ENCODE measurements at regions not wholly inside any gene's neighbourhood (a gene's known extent, or its start where the extent isn't known, plus 50 kb on each side); places are given as distances from the start of the nearest gene placed in this dataset.
A peak's percentile ranks its signal among the peaks of the same experiment; 100 is the strongest.

GRCh38 chr22:49035818-49036457 is 791.7 kb downstream of the BRD1 start:
- no peak for DNase-seq (ENCODE audit: low read depth)

- no peak for DNase-seq (ENCODE audit: low read depth)
Observed at GRCh38 chr22:49034836-49035817, 792.5 kb downstream of the BRD1 start.

DNA sequence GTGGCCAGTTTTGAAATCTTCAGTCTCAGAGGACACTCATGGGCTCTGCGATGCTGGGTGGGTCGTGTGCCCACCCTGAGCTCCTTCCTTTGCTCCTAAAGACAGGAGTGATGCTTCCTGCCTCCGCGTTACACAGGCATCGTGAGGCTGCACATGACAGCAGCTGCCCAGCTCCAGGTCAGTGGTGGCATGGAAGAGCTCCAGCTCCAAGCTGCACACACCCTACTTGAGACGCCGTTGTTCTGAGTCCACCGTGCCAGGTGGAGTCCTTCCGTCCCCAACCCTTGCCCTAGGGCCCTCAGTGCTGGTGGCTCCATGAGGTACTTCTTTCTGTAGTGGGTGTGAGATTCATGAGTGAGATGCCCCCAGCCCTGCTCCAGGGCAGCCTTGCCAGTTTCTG is 794.1 kb downstream of the BRD1 start:
- DNase-seq (ENCODE audit: low read depth), result no peak

DNA sequence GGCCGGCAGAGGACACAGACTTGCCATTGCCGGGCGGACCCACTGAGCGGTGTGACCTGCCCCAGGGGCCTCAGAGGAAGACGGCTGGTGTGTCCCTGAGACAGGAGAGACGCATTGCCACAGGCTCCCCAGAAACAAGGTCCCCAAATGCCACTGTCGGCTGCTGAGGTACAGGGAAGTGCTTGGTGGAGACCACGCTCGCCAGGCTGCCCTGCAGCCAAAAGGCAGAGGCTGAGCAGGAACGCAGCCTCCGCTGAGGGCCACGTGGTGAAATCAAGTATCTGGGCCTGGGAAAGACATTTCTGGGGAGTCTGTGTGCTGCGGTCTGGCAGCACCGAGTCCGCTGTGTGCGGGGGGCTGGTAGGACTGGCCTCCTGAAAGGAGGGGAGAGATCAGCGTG is 794.9 kb downstream of the BRD1 start:
- no peak for DNase-seq (ENCODE audit: low read depth)

GRCh38 chr22:49031746-49032330 is 795.8 kb downstream of the BRD1 start:
- no peak for DNase-seq (ENCODE audit: low read depth)

GRCh38 chr22:49028111-49028510 is 799.6 kb downstream of the BRD1 start:
- no peak for DNase-seq (ENCODE audit: low read depth)

GRCh38 chr22:49027368-49027670 is 800.4 kb downstream of the BRD1 start:
- DNase-seq (ENCODE audit: low read depth), result no peak

DNA sequence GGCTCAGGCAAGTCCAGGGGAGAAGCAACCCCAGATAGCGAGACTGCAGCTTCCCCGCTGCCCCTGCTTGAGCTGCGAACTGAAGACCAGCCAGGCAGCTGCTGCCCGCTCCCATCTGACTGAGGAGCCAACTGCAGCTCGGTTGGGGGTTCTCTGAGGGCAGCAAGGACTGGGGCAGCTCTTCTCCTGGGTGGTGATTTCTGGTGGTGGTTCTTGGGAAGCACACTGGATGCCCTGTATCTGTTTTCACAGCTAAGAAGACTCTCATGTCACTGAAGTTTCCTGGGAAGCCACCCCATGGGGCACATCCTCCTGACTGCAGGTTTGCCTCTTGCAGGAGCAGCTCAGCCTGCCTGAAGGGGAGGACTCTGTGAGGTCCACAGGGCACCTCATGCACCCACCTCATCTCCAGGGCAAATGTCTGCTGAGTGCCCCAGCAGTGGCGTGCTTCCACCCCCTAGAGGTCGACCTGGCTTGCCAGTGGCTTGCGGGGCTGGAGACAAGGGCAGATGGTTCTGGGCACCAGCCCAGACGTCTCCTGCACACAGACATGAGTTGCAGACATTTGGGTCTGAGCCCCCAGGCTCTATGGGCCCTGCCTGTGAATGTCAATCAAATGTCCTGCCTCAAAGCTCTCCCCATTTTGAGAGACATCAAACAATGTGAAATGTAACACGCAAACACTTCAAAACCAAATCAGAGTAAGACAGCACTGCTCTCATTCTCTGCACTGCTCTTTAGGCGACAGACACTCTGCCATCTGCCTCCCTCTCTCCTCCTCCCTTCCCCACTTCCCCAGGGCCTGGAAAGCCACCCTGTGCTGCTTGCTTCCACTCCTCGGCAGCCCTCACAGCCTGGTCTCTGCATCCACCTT is 800.9 kb downstream of the BRD1 start:
- DNase-seq (ENCODE audit: low read depth), result peak; percentile 30

GRCh38 chr22:49025791-49026493 is 801.7 kb downstream of the BRD1 start:
- no peak for DNase-seq (ENCODE audit: low read depth)

- DNase-seq (ENCODE audit: low read depth), result peak; percentile 46
Observed at GRCh38 chr22:49024775-49025440, 802.8 kb downstream of the BRD1 start.

- no peak for DNase-seq (ENCODE audit: low read depth)
Observed at GRCh38 chr22:49023879-49024774, 803.5 kb downstream of the BRD1 start.

DNA sequence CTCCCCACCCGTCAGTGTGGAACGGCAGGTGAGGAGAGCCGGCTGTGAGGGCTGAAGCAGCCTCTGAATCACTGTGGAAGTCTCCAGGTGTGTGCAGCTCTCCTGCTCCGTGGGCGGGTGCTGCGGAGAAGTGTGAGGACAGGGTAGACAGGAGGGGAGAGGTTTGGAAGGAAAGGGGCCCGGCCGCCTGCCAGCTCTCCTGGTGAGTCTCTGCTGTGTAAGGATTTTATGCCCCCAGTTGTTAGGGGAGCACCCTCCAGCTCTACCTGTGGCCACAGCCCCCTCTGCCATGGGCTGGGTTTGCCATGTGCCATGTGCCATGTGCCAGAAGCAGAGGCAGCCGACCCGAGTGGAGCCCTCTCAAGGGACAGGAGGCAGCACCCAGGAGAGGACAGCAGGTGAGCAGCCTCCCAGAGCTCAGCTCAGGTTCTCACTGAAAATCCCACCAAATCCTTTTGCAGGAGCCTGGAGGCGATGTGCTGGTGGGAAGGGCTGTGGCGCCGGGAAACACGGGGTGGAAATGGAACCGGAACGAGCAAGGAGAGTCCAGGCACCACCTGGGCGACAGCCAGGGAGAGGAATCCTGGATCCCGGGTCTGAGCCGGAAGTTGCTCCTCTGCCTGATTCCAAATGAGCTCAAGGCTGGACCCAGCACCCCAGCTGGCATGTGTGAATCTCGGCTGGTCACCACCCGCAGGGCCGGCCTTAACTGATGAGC is 804.4 kb downstream of the BRD1 start:
- no peak for DNase-seq (ENCODE audit: low read depth)

DNA sequence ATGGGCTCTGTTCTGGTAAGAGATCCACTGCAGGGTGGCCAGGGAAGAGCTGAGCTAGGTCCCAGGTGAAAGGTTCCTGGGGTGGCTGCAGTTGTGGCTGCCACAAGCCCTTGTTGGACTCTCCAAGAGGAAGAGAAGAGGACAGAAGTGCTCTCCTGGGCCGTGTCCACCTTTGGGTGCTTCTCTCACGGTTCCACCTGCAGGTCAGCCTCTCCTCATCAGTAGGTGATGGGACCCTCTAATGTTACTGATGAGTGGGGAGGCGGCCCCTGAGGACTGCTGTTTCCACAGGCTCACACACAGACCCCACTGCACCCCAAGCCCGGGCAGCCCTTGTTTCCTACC is 804.9 kb downstream of the BRD1 start:
- DNase-seq (ENCODE audit: low read depth), result no peak

DNA sequence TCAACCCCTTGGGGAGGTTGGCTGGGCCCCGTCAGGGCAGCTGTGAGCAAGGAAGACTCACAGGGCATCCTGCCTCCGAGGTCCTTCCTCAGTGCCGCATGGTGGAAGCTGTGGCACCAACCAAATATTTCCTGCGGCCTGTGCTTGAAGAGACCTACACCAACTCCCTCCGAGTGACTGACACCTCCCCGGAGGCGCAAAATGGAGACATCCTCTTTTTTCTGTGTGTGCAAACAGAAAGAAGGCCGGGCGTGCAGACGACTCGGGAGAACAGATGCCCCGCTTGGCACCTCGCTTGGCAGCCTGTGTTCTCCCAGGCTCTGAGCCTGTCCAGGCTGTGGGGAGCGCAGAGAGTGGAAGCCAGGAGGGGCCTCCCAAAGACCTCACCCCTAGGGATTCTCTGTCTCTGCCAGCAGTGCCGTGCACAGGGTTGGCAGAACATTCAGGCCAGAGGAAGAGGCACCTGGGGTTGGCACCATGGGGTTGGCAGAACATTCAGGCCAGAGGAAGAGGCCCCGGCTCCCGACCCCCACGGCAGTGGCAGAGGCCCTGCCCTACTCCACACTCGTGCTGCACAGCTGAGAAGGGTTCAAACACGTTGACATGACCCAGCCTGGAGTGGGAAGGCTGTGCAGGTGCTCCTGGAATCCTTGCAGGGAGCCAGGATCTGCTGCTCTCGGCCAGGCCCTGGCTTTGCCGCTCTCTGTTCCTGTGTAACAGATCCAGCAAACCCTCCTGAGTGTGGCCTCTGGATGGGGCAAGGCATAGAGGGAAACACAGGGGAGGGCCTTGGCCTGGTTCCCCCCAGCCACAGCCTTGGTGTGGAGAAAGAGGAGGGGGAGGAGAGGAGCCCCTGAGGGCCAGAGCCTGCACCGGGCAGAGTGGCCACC is 805.5 kb downstream of the BRD1 start:
- no peak for DNase-seq (ENCODE audit: low read depth)

- no peak for DNase-seq (ENCODE audit: low read depth)
Observed at GRCh38 chr22:49021131-49021925, 806.3 kb downstream of the BRD1 start.

DNA sequence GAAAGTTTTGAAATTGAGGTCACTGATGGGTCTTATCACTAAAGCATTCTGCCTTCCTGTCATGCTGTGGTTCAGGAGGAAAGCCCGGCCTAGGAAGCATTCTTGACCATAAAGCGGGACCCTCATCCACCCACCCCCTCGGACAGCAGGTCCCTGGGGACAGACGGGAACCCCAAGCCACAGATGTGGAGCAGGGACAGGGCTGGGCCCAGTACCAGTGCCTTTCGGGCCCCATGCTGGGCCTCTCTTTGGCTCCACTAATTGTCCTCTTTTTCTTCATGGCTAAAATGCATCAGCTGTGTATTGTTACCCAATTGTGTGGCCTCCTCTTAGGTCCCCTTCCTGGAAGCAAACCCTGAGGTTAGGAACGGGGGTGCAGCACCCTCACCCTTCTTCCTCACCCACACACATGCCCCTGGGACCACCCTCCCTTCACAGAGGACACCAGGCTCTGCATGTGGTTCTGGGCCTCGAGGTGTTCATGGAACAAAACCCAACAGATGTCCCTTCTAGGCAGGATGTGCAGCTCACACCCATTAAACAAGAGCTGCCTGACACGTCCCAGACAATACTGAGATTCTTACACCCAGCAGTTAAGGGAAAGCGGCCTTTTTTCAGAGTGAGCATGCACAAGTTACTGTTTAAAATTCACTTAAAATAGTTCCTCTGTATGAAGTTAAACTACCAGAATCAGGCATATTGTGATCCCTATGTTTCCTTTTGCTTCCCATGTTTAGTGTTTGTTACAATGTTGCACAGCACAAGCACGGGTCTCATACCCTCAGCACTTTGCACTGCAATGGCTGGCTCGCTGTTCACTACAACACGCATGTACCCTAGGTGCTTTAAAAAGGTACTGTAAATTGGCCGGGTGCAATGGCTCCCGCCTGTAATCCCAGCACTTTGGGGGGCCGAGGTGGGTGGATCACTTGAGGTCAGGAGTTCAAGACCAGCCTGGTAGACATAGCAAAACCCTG is 807.6 kb downstream of the BRD1 start:
- no peak for DNase-seq (ENCODE audit: low read depth)
